Stomach smooth muscle (tissue), 2 donors: ENCODE measurements at regions not wholly inside any gene's neighbourhood (a gene's known extent, or its start where the extent isn't known, plus 50 kb on each side); places are given as distances from the start of the nearest gene placed in this dataset.

Source experiments
- H3K27ac ChIP-seq: one replicate; pipeline ENCODE4 v1.7.0; 2013; ENCODE audit warnings: mild to moderate bottlenecking, low read length, inconsistent platforms
- H3K27me3 ChIP-seq, 2 donors: one replicate each; pipeline ENCODE4 v1.7.0; 2013; ENCODE audit warnings: low read length in 2 of 2; ENCODE audit not compliant: insufficient read depth in 2 of 2, control insufficient read depth in 1 of 2
- H3K36me3 ChIP-seq, 2 donors: one replicate each; pipeline ENCODE4 v1.7.0; 2013; ENCODE audit warnings: low read length in 2 of 2; ENCODE audit not compliant: control insufficient read depth in 2 of 2, insufficient read depth in 2 of 2
- H3K4me1 ChIP-seq: one replicate; pipeline ENCODE4 v1.7.0; 2013; ENCODE audit warnings: low read length; ENCODE audit not compliant: control insufficient read depth, insufficient read depth
- H3K4me3 ChIP-seq, 2 donors: one replicate each; pipeline ENCODE4 v1.7.0; 2013; ENCODE audit warnings: low read length in 2 of 2
- H3K9ac ChIP-seq, 2 donors: one replicate each; pipeline ENCODE4 v1.7.0; 2013; ENCODE audit warnings: low read length in 2 of 2, mild to moderate bottlenecking in 1 of 2
- H3K9me3 ChIP-seq, 2 donors: one replicate each; pipeline ENCODE4 v1.7.0; 2013; ENCODE audit warnings: low read length in 2 of 2; ENCODE audit not compliant: control insufficient read depth in 2 of 2
- donor health status: healthy.
- donor health status: Pancreatic carcinoma.

- no peaks in the 10 kb centered on the region for H3K9me3 ChIP-seq
- no peak overlapping the region for H3K9ac ChIP-seq
- no peak overlapping the region for H3K27ac ChIP-seq
- no peaks in the 10 kb centered on the region for H3K27me3 ChIP-seq
- no peaks in the 10 kb centered on the region for H3K36me3 ChIP-seq
- no peaks in the 10 kb centered on the region for H3K4me1 ChIP-seq
- H3K4me3 ChIP-seq, result no peak overlapping the region
Observed at GRCh38 chr3:167895684-167896083, 160.2 kb downstream of the SERPINI1 start.

- Histone ChIP-seq H3K27ac (no peak overlapping the region), H3K4me1 (no peaks in the 10 kb centered on the region), H3K4me3 (no peak overlapping the region), H3K9me3 (no peaks in the 10 kb centered on the region), H3K27me3 (no peaks in the 10 kb centered on the region), H3K9ac (no peak overlapping the region), H3K36me3 (no peaks in the 10 kb centered on the region)
Observed at GRCh38 chr3:167895178-167895577, 159.7 kb downstream of the SERPINI1 start.

GRCh38 chr3:167892205-167892604 lies 156.7 kb downstream of the SERPINI1 start:
- Histone ChIP-seq H3K9me3 (no peaks in the 10 kb centered on the region), H3K36me3 (no peaks in the 10 kb centered on the region), H3K27ac (no peak overlapping the region), H3K4me1 (no peaks in the 10 kb centered on the region), H3K27me3 (no peaks in the 10 kb centered on the region), H3K9ac (no peak overlapping the region), H3K4me3 (no peak overlapping the region)

GRCh38 chr3:167887096-167887495 lies 151.6 kb downstream of the SERPINI1 start:
- H3K27me3 ChIP-seq, result no peaks in the 10 kb centered on the region
- no peak overlapping the region for H3K9ac ChIP-seq
- H3K4me1 ChIP-seq, result no peaks in the 10 kb centered on the region
- H3K4me3 ChIP-seq, result no peak overlapping the region
- no peaks in the 10 kb centered on the region for H3K36me3 ChIP-seq
- no peaks in the 10 kb centered on the region for H3K9me3 ChIP-seq
- H3K27ac ChIP-seq, result no peak overlapping the region

- Histone ChIP-seq H3K9ac (no peak overlapping the region), H3K27me3 (no peaks in the 10 kb centered on the region), H3K36me3 (no peaks in the 10 kb centered on the region), H3K4me3 (no peak overlapping the region), H3K9me3 (no peaks in the 10 kb centered on the region), H3K4me1 (no peaks in the 10 kb centered on the region), H3K27ac (no peak overlapping the region)
Observed at GRCh38 chr3:167886690-167887089, 151.2 kb downstream of the SERPINI1 start.

GRCh38 chr3:167885277-167885676 lies 149.8 kb downstream of the SERPINI1 start:
- Histone ChIP-seq H3K4me1 (no peaks in the 10 kb centered on the region), H3K9me3 (no peaks in the 10 kb centered on the region), H3K4me3 (no peak overlapping the region), H3K27me3 (no peaks in the 10 kb centered on the region), H3K36me3 (no peaks in the 10 kb centered on the region), H3K27ac (no peak overlapping the region), H3K9ac (no peak overlapping the region)

GRCh38 chr3:167884481-167884880 lies 149.0 kb downstream of the SERPINI1 start:
- no peaks in the 10 kb centered on the region for H3K9me3 ChIP-seq
- no peak overlapping the region for H3K27ac ChIP-seq
- no peak overlapping the region for H3K9ac ChIP-seq

GRCh38 chr3:167883452-167883851 lies 147.9 kb downstream of the SERPINI1 start:
- no peak overlapping the region for H3K27ac ChIP-seq

More at GRCh38 chr3:167884481-167884880, 149.0 kb downstream of the SERPINI1 start:
- Histone ChIP-seq H3K27me3 (no peaks in the 10 kb centered on the region), H3K4me1 (no peaks in the 10 kb centered on the region), H3K4me3 (no peak overlapping the region), H3K36me3 (no peaks in the 10 kb centered on the region)

GRCh38 chr3:167882057-167882667 lies 146.6 kb downstream of the SERPINI1 start:
- Histone ChIP-seq H3K36me3 (no peaks in the 10 kb centered on the region), H3K27ac (no peak overlapping the region), H3K4me3 (peak overlapping the region in 1 of 2 donors; percentile 12), H3K27me3 (no peaks in the 10 kb centered on the region), H3K9me3 (no peaks in the 10 kb centered on the region), H3K4me1 (no peaks in the 10 kb centered on the region), H3K9ac (no peak overlapping the region)

More at GRCh38 chr3:167883452-167883851, 147.9 kb downstream of the SERPINI1 start:
- H3K36me3 ChIP-seq, result no peaks in the 10 kb centered on the region
- H3K9ac ChIP-seq, result no peak overlapping the region
- H3K27me3 ChIP-seq, result no peaks in the 10 kb centered on the region
- H3K4me3 ChIP-seq, result no peak overlapping the region
- H3K9me3 ChIP-seq, result no peaks in the 10 kb centered on the region
- H3K4me1 ChIP-seq, result no peaks in the 10 kb centered on the region

GRCh38 chr3:167880183-167880582 lies 144.7 kb downstream of the SERPINI1 start:
- Histone ChIP-seq H3K4me1 (no peaks in the 10 kb centered on the region), H3K36me3 (no peaks in the 10 kb centered on the region), H3K27me3 (no peaks in the 10 kb centered on the region), H3K4me3 (no peak overlapping the region), H3K27ac (no peak overlapping the region), H3K9ac (no peak overlapping the region), H3K9me3 (no peaks in the 10 kb centered on the region)

GRCh38 chr3:167876620-167877281 lies 141.2 kb downstream of the SERPINI1 start:
- Histone ChIP-seq H3K9ac (no peak overlapping the region), H3K27me3 (no peaks in the 10 kb centered on the region), H3K36me3 (no peaks in the 10 kb centered on the region), H3K4me3 (peak overlapping the region in 1 of 2 donors; percentile 3), H3K9me3 (no peaks in the 10 kb centered on the region), H3K4me1 (no peaks in the 10 kb centered on the region), H3K27ac (peak overlapping the region; percentile 7)
